HFF-Myc (cell line): ENCODE measurements at regions not wholly inside any gene's neighbourhood (a gene's known extent, or its start where the extent isn't known, plus 50 kb on each side); places are given as distances from the start of the nearest gene placed in this dataset.

Experiments used
- DNase-seq: peaks from one replicate; pipeline ENCODE4 v3.0.0-alpha.2; 2011; ENCODE audit warnings: low read depth; ENCODE audit errors: extremely low read depth
- H3K4me3 ChIP-seq: replicated peaks from 2 replicates; pipeline ENCODE4 v1.5.1; 2011; ENCODE audit warnings: low read depth, mild to moderate bottlenecking, control low read depth, low read length
- TF ChIP-seq, protein P1 (sequence below): IDR thresholded peaks from 2 replicates; pipeline ENCODE4 v1.5.1; 2012; ENCODE audit warnings: mild to moderate bottlenecking, low read depth, low read length, control low read depth; ENCODE audit errors: missing control alignments

DNA sequence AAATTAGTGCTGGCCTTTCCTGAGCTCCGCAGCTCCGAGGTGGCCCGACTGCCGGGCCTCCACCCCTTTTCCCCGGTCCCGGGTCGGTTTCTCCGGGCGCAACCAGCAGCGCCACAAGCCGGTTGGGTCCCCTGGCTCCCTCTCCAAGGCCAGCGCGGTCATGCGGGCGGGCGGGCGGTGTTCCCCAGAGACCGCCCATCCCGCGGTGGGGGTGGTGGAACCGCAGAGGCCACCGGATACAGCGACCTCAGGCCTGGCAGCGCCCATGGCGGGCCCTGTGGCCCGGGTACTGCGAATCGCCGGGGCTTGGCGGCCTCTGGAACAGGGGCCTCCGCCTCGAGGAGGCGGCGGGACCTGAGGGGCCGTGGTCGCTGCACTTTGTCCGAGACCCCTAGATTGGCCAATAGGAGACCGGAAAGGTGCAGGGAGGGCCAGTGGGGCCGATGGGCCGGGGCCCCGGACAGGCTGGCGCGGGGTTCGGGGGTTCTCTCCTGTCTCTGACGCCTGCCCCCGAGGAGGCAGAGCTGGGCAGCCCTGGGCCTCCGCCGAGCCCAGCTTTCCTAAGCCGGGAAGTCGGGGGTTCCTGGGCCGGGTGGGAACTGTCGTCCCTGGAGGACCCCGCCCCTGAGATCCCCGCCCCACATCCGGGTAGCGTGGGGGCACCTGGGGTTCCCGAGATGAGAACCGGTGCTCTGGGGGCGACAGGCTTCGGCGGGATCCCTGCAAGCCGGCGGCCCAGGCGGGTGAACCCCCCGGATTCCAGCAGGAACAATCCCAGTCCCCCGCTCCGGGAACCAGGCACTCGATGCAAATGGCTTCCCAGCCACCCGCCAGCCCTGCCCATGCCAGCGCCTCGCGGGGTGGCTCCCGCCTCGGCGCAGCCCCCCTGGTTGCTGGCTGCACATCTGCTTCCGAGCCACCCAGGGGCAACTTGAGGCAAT, 293.9 kb downstream of the ZSWIM6 start:
- DNase-seq = no peak
- H3K4me3 ChIP-seq = peak overlapping the region; percentile 23
- TF ChIP-seq, protein P1, sequence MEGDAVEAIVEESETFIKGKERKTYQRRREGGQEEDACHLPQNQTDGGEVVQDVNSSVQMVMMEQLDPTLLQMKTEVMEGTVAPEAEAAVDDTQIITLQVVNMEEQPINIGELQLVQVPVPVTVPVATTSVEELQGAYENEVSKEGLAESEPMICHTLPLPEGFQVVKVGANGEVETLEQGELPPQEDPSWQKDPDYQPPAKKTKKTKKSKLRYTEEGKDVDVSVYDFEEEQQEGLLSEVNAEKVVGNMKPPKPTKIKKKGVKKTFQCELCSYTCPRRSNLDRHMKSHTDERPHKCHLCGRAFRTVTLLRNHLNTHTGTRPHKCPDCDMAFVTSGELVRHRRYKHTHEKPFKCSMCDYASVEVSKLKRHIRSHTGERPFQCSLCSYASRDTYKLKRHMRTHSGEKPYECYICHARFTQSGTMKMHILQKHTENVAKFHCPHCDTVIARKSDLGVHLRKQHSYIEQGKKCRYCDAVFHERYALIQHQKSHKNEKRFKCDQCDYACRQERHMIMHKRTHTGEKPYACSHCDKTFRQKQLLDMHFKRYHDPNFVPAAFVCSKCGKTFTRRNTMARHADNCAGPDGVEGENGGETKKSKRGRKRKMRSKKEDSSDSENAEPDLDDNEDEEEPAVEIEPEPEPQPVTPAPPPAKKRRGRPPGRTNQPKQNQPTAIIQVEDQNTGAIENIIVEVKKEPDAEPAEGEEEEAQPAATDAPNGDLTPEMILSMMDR = no peak

DNA sequence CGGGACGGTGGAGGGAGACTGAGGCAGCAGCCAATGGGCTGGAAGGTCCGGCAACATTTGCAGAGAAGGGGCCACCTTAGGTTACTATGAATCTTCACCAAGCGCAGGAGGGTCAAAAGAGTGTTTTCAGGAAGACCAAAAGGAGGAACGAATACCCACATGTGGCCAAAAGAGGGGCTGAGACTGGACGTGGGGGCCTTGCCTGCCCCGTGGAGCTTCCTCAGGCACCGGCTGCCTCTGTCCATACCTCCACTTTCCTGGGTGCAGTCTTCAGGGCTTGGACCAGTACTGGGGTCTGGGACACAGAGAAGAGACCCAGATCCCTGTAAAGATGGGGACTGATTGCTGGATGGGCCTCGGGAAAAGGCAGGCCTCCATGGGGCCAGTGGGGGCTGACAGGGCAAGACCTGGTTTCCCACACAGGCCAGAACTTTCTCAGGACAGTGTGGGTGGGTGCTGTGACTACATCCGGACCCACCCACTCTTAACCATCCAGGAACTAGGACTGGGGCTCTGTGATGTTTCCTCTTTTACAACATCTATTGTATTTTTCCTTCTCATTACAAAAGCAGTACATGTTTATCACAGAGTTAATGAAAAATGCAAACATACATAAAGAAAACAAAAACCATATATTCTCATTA, 294.7 kb downstream of the ZSWIM6 start:
- TF ChIP-seq, protein P1 = no peak
- no peak for DNase-seq
- no peak overlapping the region for H3K4me3 ChIP-seq

DNA sequence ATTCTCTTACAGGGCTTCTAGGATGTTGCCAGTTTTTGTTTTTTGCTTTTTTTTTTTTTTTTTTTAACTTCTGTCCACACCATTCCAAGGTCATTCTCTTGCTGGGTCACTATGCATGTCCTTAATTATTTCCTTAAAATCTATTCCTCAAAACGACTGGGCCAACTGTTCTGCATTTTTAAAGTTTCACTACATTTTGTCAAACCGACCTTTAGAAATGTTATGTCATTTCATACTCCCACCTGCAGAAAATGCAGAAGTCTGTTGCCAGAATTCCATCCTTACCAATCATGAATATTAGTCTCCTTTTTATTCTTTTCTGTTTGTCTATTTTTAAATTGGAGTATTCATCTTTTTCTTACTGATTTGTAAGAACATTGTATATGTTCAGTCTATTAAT, 295.5 kb downstream of the ZSWIM6 start:
- no peak overlapping the region for H3K4me3 ChIP-seq
- TF ChIP-seq, protein P1 = no peak
- DNase-seq = no peak

DNA sequence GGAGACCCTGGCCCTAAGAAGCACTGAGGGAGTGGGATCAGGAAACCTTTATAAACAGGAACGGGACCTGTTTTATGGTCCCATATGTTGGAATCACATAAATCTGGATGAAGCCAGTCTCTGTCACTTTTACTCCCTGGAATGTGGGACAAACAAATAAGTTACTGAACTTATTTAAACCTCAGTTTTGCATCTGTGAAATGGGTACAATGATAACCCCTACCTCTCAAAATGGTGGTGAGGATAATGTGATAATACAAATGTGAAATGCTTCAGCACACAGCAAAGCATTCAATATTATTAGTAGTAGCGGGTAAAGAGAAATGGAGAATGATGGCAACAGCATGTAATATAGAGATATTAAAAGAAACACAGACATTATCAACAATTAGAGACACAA, 298.9 kb downstream of the ZSWIM6 start:
- H3K4me3 ChIP-seq = no peak overlapping the region
- TF ChIP-seq, protein P1 = no peak
- no peak for DNase-seq

DNA sequence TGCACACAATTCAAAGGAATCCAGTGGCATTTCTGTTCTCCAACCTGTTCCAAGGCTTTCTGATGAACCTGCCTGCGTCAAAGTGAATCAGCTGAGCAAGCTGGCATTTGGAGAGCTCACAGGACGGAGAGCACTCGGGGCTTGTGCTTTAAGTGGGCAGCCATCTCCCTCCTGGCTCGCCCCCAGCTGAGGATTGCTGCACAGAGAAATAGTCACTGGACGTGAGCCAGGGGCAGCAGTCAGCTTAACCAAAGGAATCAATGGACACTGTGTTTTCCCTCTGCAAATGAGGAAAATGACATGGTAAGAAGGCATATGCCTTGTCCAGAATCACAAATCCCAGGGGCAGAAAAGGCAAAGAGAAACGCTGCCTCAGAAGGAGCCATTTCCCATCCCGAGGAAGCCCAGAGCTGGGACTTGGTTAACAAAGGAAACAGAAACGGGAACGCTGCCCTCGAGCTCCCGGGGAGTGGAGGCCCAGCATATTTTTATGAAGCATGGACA, 299.4 kb downstream of the ZSWIM6 start:
- TF ChIP-seq, protein P1 = no peak
- DNase-seq = no peak
- no peak overlapping the region for H3K4me3 ChIP-seq

DNA sequence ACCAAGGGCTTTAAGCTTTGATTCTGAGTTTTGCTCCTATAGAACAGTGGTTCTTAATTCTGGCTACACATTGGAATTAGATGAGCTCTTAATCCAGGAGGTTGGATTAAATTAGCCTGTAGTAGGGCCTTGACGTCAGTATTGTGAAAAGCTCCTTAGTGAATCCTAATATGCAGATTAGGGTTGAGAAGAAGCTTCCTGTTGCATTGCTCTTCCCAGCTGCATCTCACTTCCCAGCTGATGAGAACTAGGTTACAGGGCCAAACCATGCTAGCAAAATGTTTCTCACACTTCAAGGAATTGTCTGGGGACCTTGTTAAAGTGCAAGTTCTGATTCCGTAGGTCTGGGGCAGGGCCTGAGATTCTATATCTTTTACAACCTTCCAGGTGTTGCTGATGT, 300.0 kb downstream of the ZSWIM6 start:
- no peak overlapping the region for H3K4me3 ChIP-seq
- no peak for DNase-seq
- TF ChIP-seq, protein P1 = no peak
